ENCODE measurements at regions not wholly inside any gene's neighbourhood (a gene's known extent, or its start where the extent isn't known, plus 50 kb on each side); places are given as distances from the start of the nearest gene placed in this dataset.
A peak's percentile ranks its signal among the peaks of the same experiment; 100 is the strongest.
"Not testable (repeated sequence)": the region's sequence is repeated elsewhere in the genome, so short reads cannot be mapped to it uniquely, and the experiment has no call there.

- no peak for DNase-seq (ENCODE audit: low read depth)
Observed at GRCh38 chr11:81888391-81888790, 845.3 kb downstream of the FAM181B start.

- DNase-seq (ENCODE audit: low read depth): no peak
Observed at GRCh38 chr11:81887671-81888070, 846.0 kb downstream of the FAM181B start.

- DNase-seq (ENCODE audit: low read depth): no peak
Observed at GRCh38 chr11:81886406-81887075, 847.1 kb downstream of the FAM181B start.

GRCh38 chr11:81874635-81875034, 859.0 kb downstream of the FAM181B start:
- no peak for DNase-seq (ENCODE audit: low read depth)

GRCh38 chr11:81870815-81871214, 862.8 kb downstream of the FAM181B start:
- DNase-seq (ENCODE audit: low read depth): no peak

GRCh38 chr11:81870066-81870412, 863.6 kb downstream of the FAM181B start:
- DNase-seq (ENCODE audit: low read depth): no peak

- DNase-seq (ENCODE audit: low read depth): peak; percentile 1
Observed at GRCh38 chr11:81869351-81870065, 864.2 kb downstream of the FAM181B start.

GRCh38 chr11:81866896-81867295, 866.8 kb downstream of the FAM181B start:
- no peak for DNase-seq (ENCODE audit: low read depth)

- DNase-seq (ENCODE audit: low read depth): no peak
Observed at GRCh38 chr11:81857386-81857785, 876.3 kb downstream of the FAM181B start.

GRCh38 chr11:81853791-81854190, 879.9 kb downstream of the FAM181B start:
- DNase-seq (ENCODE audit: low read depth): no peak

- no peak for DNase-seq (ENCODE audit: low read depth)
Observed at GRCh38 chr11:81852896-81853295, 880.8 kb downstream of the FAM181B start.

- no peak for DNase-seq (ENCODE audit: low read depth)
Observed at GRCh38 chr11:81840380-81840779, 893.3 kb downstream of the FAM181B start.

GRCh38 chr11:81839976-81840375, 893.7 kb downstream of the FAM181B start:
- DNase-seq (ENCODE audit: low read depth): no peak

- no peak for DNase-seq (ENCODE audit: low read depth)
Observed at GRCh38 chr11:81839016-81839415, 894.6 kb downstream of the FAM181B start.

GRCh38 chr11:81829976-81830375, 903.7 kb downstream of the FAM181B start:
- DNase-seq (ENCODE audit: low read depth): no peak

- DNase-seq (ENCODE audit: low read depth): no peak
Observed at GRCh38 chr11:81825346-81825745, 908.3 kb downstream of the FAM181B start.

- no peak for DNase-seq (ENCODE audit: low read depth)
Observed at GRCh38 chr11:81819462-81819861, 914.2 kb downstream of the FAM181B start.

- no peak for DNase-seq (ENCODE audit: low read depth)
Observed at GRCh38 chr11:81804858-81805257, 928.8 kb downstream of the FAM181B start.

- no peak for DNase-seq (ENCODE audit: low read depth)
Observed at GRCh38 chr11:81802591-81802990, 931.1 kb downstream of the FAM181B start.

- DNase-seq (ENCODE audit: low read depth): no peak
Observed at GRCh38 chr11:81792416-81792815, 941.2 kb downstream of the FAM181B start.

- peak; percentile 1 for DNase-seq (ENCODE audit: low read depth)
Observed at GRCh38 chr11:81787584-81788049, 946.0 kb downstream of the FAM181B start.

- DNase-seq (ENCODE audit: low read depth): no peak
Observed at GRCh38 chr11:81772166-81772565, 961.5 kb downstream of the FAM181B start.

- DNase-seq (ENCODE audit: low read depth): not testable (repeated sequence)
Observed at GRCh38 chr11:81769906-81770305, 963.8 kb downstream of the FAM181B start.
